ENCODE measurements at regions not wholly inside any gene's neighbourhood (a gene's known extent, or its start where the extent isn't known, plus 50 kb on each side); places are given as distances from the start of the nearest gene placed in this dataset.

DNA sequence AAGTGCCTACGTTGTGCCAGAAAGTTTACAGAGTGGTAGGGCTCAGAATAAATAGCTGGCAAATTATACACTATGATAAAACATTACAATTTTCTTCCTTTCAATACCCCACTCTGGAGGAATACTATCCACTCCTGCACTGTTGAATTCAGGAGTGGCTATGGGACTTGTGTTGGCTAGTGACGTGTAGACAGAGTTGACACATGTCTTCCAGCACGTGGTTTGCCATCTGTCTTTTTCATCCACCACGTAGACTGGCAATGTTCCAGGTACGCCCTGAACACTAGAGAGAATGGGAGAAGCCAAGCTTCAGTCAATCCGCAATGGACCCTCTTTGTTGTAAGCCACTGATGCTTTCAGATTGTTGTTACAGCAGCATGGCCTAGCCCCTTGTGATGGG is 168.8 kb upstream of the RBPJ start:
- Histone ChIP-seq H3K9me3 (ENCODE audit: control insufficient read depth in 2 of 2, insufficient read depth in 1 of 2, low read depth in 1 of 2, low read length in 1 of 2) (no peaks in the 10 kb centered on the region), H3K4me1 (ENCODE audit: control insufficient read depth in 3 of 3, insufficient read depth in 2 of 3, low read depth in 1 of 3, low read length in 2 of 3) (no peaks in the 10 kb centered on the region), H3K27me3 (ENCODE audit: control insufficient read depth in 3 of 3, insufficient read depth in 3 of 3, low read length in 3 of 3) (no peaks in the 10 kb centered on the region), H3K4me3 (ENCODE audit: low read depth in 1 of 3, low read length in 3 of 3) (no peak overlapping the region), H3K36me3 (ENCODE audit: control insufficient read depth in 3 of 3, insufficient read depth in 2 of 3, low read depth in 1 of 3, low read length in 3 of 3) (no peaks in the 10 kb centered on the region), H3K27ac (ENCODE audit: low read depth in 1 of 3, low read length in 2 of 3) (no peak overlapping the region)
- DNase-seq (no peak), FAIRE-seq (no peak)
- WGBS, 3 donors, result 73 to 81% (median 75%) methylated on average over 6 of the region's 6 CpGs

DNA sequence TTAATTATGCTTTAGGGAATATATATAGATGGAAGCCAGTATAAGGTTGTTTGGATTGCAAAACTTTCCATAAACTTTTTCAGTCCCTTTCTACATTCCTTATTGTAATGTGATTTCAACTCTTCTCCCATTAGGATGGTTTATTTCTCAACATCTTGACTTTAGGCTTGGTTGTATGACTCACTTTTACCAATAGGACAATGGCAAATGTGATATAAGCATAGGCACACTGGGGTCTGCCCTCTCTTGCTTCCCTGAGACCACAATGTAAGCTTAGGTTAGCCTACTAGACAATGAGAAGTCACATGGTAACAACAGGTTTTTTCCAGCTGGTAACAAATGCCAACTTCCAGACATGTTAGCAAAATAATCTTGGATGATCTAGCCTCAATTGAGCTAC is 163.3 kb upstream of the RBPJ start:
- no peaks in the 10 kb centered on the region for H3K4me1 ChIP-seq (ENCODE audit: control insufficient read depth in 3 of 3, insufficient read depth in 2 of 3, low read depth in 1 of 3, low read length in 2 of 3)
- no peaks in the 10 kb centered on the region for H3K27me3 ChIP-seq (ENCODE audit: control insufficient read depth in 3 of 3, insufficient read depth in 3 of 3, low read length in 3 of 3)
- H3K4me3 ChIP-seq (ENCODE audit: low read depth in 1 of 3, low read length in 3 of 3), result no peak overlapping the region
- no peak for DNase-seq
- FAIRE-seq, result no peak
- no peaks in the 10 kb centered on the region for H3K36me3 ChIP-seq (ENCODE audit: control insufficient read depth in 3 of 3, insufficient read depth in 2 of 3, low read depth in 1 of 3, low read length in 3 of 3)
- H3K27ac ChIP-seq (ENCODE audit: low read depth in 1 of 3, low read length in 2 of 3), result no peak overlapping the region
- no peaks in the 10 kb centered on the region for H3K9me3 ChIP-seq (ENCODE audit: control insufficient read depth in 2 of 2, insufficient read depth in 1 of 2, low read depth in 1 of 2, low read length in 1 of 2)

DNA sequence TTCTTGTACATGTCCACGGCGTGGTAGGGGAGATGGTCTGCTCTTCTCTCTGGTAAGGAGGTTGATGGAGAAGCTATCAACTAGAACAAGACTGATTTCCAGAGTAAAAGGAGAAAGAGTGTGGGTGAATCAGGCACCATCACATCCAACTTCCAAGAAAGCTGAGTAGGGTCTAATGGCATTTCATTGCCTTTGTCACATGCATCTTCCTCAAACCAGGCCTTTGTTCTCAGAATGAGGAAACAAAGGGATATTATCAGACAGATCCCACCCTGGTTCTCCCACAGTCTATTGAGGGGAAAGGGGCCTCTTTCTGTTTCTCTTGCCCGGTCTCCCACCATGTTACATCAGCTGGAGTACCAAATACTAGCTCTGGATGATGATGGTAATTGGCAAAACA is 160.2 kb upstream of the RBPJ start:
- FAIRE-seq, result no peak
- WGBS, 3 donors, result 87 to 99% (median 93%) methylated on average over 3 of the region's 3 CpGs
- Histone ChIP-seq H3K27me3 (ENCODE audit: control insufficient read depth in 3 of 3, insufficient read depth in 3 of 3, low read length in 3 of 3) (no peaks in the 10 kb centered on the region), H3K27ac (ENCODE audit: low read depth in 1 of 3, low read length in 2 of 3) (no peak overlapping the region), H3K4me3 (ENCODE audit: low read depth in 1 of 3, low read length in 3 of 3) (no peak overlapping the region), H3K36me3 (ENCODE audit: control insufficient read depth in 3 of 3, insufficient read depth in 2 of 3, low read depth in 1 of 3, low read length in 3 of 3) (no peaks in the 10 kb centered on the region), H3K9me3 (ENCODE audit: control insufficient read depth in 2 of 2, insufficient read depth in 1 of 2, low read depth in 1 of 2, low read length in 1 of 2) (no peaks in the 10 kb centered on the region), H3K4me1 (ENCODE audit: control insufficient read depth in 3 of 3, insufficient read depth in 2 of 3, low read depth in 1 of 3, low read length in 2 of 3) (no peaks in the 10 kb centered on the region)
- DNase-seq, result no peak

DNA sequence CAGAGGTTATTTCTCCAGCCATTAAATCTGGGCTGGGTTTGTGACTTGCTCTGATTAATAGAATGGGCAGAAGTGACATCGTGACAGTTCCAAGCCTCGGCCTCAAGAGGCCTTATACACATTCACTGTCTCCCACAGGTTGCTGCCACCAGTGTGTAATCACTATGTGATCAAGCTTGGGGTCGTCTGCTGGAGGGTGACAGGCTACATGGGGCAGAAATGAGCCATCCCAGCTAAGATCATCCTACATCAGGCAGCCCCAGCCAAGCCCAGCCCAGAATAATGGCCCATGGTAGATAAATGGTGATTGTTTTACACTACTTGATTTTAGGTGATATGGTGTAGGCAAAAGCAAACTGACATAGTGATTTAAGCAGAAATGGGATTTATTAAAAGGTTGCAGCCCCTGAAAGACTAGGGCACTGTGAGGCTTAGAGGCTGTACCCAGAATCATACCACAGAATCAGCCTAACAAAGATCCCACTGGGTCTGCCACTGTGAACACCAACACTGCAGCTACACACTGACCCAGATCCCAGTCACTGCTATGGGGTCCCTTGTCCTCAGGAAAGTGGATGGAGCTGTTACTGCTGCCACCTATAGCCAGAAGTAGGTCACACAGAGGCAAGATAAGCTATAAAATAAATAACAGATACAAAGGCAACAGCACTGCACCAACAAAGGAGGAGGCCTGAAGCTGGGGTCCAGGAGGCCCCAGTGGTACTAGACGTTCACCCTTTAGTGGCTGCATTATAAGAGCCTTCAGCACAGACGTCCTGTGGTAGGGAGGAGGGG is 159.6 kb upstream of the RBPJ start:
- WGBS, 3 donors, result 78 to 82% (median 80%) methylated on average over 5 of the region's 5 CpGs
- FAIRE-seq (no peak), DNase-seq (no peak)
- Histone ChIP-seq H3K4me3 (ENCODE audit: low read depth in 1 of 3, low read length in 3 of 3) (no peak overlapping the region), H3K36me3 (ENCODE audit: control insufficient read depth in 3 of 3, insufficient read depth in 2 of 3, low read depth in 1 of 3, low read length in 3 of 3) (no peaks in the 10 kb centered on the region), H3K27me3 (ENCODE audit: control insufficient read depth in 3 of 3, insufficient read depth in 3 of 3, low read length in 3 of 3) (no peaks in the 10 kb centered on the region), H3K9me3 (ENCODE audit: control insufficient read depth in 2 of 2, insufficient read depth in 1 of 2, low read depth in 1 of 2, low read length in 1 of 2) (no peaks in the 10 kb centered on the region), H3K4me1 (ENCODE audit: control insufficient read depth in 3 of 3, insufficient read depth in 2 of 3, low read depth in 1 of 3, low read length in 2 of 3) (no peaks in the 10 kb centered on the region), H3K27ac (ENCODE audit: low read depth in 1 of 3, low read length in 2 of 3) (no peak overlapping the region)

DNA sequence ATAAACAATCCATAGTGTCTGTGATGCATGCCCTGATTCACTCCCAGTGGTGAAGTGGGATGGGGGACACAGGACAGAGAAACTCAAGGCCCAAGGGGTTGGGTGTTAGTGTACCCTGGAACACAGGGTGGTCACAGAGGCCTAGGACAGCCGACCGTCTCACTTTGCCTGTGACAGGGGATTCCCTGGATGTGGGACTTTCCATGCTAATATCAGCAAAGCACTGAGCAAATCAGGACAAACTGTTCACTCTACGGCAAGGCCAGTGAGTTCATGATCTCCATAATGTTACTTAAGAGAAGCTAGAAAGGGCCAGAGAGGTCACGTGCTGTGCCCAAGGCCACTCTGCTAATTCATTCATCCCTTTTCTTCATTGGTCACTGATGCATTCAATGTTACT is 158.7 kb upstream of the RBPJ start:
- Histone ChIP-seq H3K36me3 (ENCODE audit: control insufficient read depth in 3 of 3, insufficient read depth in 2 of 3, low read depth in 1 of 3, low read length in 3 of 3) (no peaks in the 10 kb centered on the region), H3K9me3 (ENCODE audit: control insufficient read depth in 2 of 2, insufficient read depth in 1 of 2, low read depth in 1 of 2, low read length in 1 of 2) (no peaks in the 10 kb centered on the region), H3K4me3 (ENCODE audit: low read depth in 1 of 3, low read length in 3 of 3) (no peak overlapping the region), H3K27ac (ENCODE audit: low read depth in 1 of 3, low read length in 2 of 3) (no peak overlapping the region), H3K4me1 (ENCODE audit: control insufficient read depth in 3 of 3, insufficient read depth in 2 of 3, low read depth in 1 of 3, low read length in 2 of 3) (no peaks in the 10 kb centered on the region), H3K27me3 (ENCODE audit: control insufficient read depth in 3 of 3, insufficient read depth in 3 of 3, low read length in 3 of 3) (no peaks in the 10 kb centered on the region)
- DNase-seq, result no peak
- no peak for FAIRE-seq
- 78 to 93% (median 84%) methylated on average over 4 of the region's 4 CpGs for WGBS, 3 donors

DNA sequence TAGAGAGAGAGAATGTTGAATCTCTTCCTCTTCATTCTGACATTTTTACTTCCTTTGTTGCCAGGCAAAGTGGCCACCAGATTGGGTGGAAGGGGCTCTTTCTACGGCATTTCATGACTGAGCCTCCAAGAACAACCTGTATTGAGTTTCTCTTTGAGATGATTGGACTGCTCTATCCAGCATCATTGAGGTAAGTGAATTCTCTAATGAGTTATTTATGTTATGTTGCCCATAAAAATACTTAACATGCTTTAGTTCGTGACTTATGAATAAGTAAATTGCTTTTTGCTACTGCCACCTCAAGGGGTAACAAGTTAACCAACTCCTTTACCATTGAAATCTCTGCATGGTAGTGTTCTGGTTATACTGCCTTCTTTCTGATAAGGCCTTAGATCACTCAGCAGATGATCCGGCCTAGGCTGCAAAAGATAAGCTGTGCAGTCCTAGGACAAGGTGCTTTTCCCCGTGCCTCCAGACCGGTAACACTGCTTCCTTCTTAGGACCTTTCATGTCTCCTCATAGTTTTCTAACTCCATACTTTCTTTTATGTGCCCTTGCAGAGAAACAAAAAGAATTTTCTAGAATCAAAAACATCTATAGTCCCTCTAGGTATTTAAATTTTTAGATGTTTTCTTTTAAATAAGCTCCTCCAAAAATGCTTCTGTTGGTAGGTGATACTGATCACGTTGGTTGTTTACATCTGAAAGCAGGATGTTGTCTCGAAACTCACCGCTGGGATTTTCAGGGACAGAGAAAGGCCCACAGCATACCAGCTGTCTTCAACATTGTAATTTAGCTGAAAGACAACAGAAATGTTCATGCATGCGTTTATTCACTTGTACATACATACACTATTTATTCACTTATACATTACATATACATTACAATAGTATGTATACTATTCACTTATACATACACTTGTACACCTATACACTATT is 157.1 kb upstream of the RBPJ start:
- 58 to 70% (median 60%) methylated on average over 9 of the region's 9 CpGs for WGBS, 3 donors
- H3K27me3 ChIP-seq (ENCODE audit: control insufficient read depth in 3 of 3, insufficient read depth in 3 of 3, low read length in 3 of 3), result no peaks in the 10 kb centered on the region
- no peak overlapping the region for H3K27ac ChIP-seq (ENCODE audit: low read depth in 1 of 3, low read length in 2 of 3)
- FAIRE-seq (no peak), DNase-seq (peak in 1 of 2 donors; percentile 7)
- no peaks in the 10 kb centered on the region for H3K4me1 ChIP-seq (ENCODE audit: control insufficient read depth in 3 of 3, insufficient read depth in 2 of 3, low read depth in 1 of 3, low read length in 2 of 3)
- no peaks in the 10 kb centered on the region for H3K36me3 ChIP-seq (ENCODE audit: control insufficient read depth in 3 of 3, insufficient read depth in 2 of 3, low read depth in 1 of 3, low read length in 3 of 3)
- H3K4me3 ChIP-seq (ENCODE audit: low read depth in 1 of 3, low read length in 3 of 3), result no peak overlapping the region
- H3K9me3 ChIP-seq (ENCODE audit: control insufficient read depth in 2 of 2, insufficient read depth in 1 of 2, low read depth in 1 of 2, low read length in 1 of 2), result no peaks in the 10 kb centered on the region

DNA sequence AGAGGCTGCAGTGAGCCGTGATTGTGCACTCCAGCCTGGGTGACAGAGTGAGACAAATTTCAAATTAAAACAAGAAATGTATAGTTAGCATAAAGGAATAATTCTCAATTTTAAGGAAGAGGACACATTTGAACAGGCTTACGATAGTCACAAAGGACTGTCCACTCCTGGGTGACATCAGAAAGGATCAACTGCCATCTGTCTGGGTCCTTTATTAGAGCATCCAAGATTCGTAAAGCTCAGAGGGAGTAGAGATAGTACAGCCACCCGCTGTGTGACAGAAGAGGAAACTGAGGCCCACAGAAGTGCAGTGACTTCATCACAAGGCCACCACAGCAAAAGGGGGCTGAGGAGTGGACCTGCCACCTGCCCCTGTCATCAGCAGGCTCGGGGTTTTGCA is 149.3 kb upstream of the RBPJ start:
- 90 to 93% (median 91%) methylated on average over 5 of the region's 5 CpGs for WGBS, 3 donors
- peaks cover 0 to 27% (median 0%) of the 10 kb centered on the region in 3 donors for H3K4me1 ChIP-seq (ENCODE audit: control insufficient read depth in 3 of 3, insufficient read depth in 2 of 3, low read depth in 1 of 3, low read length in 2 of 3)
- FAIRE-seq (no peak), DNase-seq (no peak)
- peaks cover 0 to 4% of the 10 kb centered on the region in 2 donors for H3K9me3 ChIP-seq (ENCODE audit: control insufficient read depth in 2 of 2, insufficient read depth in 1 of 2, low read depth in 1 of 2, low read length in 1 of 2)
- H3K27me3 ChIP-seq (ENCODE audit: control insufficient read depth in 3 of 3, insufficient read depth in 3 of 3, low read length in 3 of 3), result no peaks in the 10 kb centered on the region
- H3K4me3 ChIP-seq (ENCODE audit: low read depth in 1 of 3, low read length in 3 of 3), result no peak overlapping the region
- H3K27ac ChIP-seq (ENCODE audit: low read depth in 1 of 3, low read length in 2 of 3), result peak overlapping the region in 1 of 3 donors; percentile 41
- H3K36me3 ChIP-seq (ENCODE audit: control insufficient read depth in 3 of 3, insufficient read depth in 2 of 3, low read depth in 1 of 3, low read length in 3 of 3), result no peaks in the 10 kb centered on the region

DNA sequence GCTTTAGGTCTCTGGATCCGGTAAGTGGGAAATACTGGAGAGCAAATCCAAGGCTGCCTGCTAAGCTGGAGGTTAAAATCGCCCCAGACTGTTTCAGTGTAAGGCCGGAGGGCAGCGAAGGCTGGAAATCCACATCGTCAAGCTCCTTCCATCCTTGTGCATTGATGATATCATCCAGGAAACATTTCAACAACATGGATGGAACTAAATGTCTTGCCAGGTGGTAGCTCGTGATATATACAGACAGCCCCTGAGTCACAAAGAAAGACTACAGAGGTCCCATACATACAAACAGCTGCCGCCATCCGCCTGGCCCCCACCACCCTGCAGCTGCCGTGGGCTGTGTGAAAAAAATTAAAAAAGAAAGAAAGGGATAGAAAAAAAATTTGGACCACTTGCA is 148.9 kb upstream of the RBPJ start:
- Histone ChIP-seq H3K27me3 (ENCODE audit: control insufficient read depth in 3 of 3, insufficient read depth in 3 of 3, low read length in 3 of 3) (no peaks in the 10 kb centered on the region), H3K9me3 (ENCODE audit: control insufficient read depth in 2 of 2, insufficient read depth in 1 of 2, low read depth in 1 of 2, low read length in 1 of 2) (peaks cover 0 to 4% of the 10 kb centered on the region in 2 donors), H3K4me3 (ENCODE audit: low read depth in 1 of 3, low read length in 3 of 3) (no peak overlapping the region), H3K4me1 (ENCODE audit: control insufficient read depth in 3 of 3, insufficient read depth in 2 of 3, low read depth in 1 of 3, low read length in 2 of 3) (peaks cover 0 to 30% (median 0%) of the 10 kb centered on the region in 3 donors), H3K36me3 (ENCODE audit: control insufficient read depth in 3 of 3, insufficient read depth in 2 of 3, low read depth in 1 of 3, low read length in 3 of 3) (no peaks in the 10 kb centered on the region), H3K27ac (ENCODE audit: low read depth in 1 of 3, low read length in 2 of 3) (peak overlapping the region in 1 of 3 donors; percentile 41)
- FAIRE-seq (no peak), DNase-seq (no peak)
- WGBS, 3 donors, result 63 to 83% (median 82%) methylated on average over 9 of the region's 9 CpGs

Data from small intestine (tissue), 7 donors.